SU-DHL-6 (cell line): ENCODE measurements at regions not wholly inside any gene's neighbourhood (a gene's known extent, or its start where the extent isn't known, plus 50 kb on each side); places are given as distances from the start of the nearest gene placed in this dataset.

ENCODE experiments used
- EZH2phosphoT487 ChIP-seq: fragments of 200-600 bp; sonication (generic), shearing (Covaris generic); conservative IDR thresholded peaks from 2 replicates; pipeline ENCODE4 v1.6.1; 2018; ENCODE audit warnings: mild to moderate bottlenecking, antibody characterized with exemption, low read length, moderate library complexity, mixed read lengths
- TF ChIP-seq, protein P1 (sequence below): fragments of 200-600 bp; sonication (generic); IDR thresholded peaks from one replicate; pipeline ENCODE4 v1.5.1; 2017; ENCODE audit warnings: antibody characterized with exemption, mild to moderate bottlenecking, low read length, moderate library complexity; ENCODE audit not compliant: insufficient read depth, poor library complexity, severe bottlenecking

DNA sequence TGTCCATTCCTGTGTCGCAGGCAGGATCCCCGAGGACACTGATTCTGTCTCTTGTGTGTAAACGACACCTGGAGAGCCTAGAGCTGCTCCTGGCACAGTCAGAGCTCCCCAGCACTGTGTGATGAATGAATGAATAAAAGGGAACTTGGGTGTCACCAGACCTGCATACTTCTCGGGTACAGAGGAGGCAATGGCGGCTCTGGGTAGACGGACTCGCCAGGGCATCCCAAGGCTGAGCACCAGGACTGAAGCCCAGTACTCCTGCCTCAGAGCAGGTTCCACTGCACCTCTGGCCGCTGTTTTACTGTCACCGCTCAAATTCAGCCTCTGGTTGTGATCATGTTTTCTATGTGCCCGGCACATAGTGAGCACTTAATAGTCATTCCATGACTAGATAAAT is 255.8 kb downstream of the GLRX3 start:
- no peak for TF ChIP-seq EZH2phosphoT487
- TF ChIP-seq, protein P1, sequence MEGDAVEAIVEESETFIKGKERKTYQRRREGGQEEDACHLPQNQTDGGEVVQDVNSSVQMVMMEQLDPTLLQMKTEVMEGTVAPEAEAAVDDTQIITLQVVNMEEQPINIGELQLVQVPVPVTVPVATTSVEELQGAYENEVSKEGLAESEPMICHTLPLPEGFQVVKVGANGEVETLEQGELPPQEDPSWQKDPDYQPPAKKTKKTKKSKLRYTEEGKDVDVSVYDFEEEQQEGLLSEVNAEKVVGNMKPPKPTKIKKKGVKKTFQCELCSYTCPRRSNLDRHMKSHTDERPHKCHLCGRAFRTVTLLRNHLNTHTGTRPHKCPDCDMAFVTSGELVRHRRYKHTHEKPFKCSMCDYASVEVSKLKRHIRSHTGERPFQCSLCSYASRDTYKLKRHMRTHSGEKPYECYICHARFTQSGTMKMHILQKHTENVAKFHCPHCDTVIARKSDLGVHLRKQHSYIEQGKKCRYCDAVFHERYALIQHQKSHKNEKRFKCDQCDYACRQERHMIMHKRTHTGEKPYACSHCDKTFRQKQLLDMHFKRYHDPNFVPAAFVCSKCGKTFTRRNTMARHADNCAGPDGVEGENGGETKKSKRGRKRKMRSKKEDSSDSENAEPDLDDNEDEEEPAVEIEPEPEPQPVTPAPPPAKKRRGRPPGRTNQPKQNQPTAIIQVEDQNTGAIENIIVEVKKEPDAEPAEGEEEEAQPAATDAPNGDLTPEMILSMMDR, result no peak
